ENCODE measurements at regions not wholly inside any gene's neighbourhood (a gene's known extent, or its start where the extent isn't known, plus 50 kb on each side); places are given as distances from the start of the nearest gene placed in this dataset.

DNA sequence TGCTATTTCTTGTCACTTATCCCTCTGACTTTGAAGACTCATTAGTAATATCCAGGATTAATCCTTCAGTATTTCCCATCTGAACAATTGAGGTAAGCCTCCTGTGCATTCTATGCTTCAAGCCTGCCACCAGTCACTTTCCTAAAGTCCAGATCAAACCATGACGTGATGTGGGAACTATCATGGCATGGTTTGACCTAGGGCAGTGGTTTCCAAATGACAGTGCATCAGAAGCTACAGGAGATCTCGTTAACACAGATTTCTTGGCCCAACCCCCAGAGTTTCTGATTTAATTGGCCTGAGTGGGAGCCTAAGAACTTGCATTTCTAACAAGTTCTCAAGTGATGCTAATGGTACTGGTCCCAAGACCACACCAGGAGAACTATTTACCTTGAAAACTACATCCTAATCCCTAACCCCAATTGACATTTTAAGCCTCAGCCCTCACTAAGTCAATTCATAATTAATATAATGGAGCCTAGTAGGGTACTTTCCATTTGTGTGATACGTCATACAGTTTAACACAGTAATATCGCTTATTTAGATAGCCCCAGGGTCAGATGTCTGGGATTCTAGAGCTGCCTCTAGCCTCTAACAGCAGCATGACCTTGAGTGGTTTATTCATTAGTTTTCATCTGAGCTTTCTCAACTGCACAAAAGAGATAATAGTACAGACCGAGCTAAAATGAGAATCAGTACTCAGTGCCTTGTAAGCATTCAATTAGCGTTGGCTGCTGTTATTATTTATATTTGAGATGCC is 907.6 kb downstream of the TFAP2A start:
- no peak for DNase-seq

DNA sequence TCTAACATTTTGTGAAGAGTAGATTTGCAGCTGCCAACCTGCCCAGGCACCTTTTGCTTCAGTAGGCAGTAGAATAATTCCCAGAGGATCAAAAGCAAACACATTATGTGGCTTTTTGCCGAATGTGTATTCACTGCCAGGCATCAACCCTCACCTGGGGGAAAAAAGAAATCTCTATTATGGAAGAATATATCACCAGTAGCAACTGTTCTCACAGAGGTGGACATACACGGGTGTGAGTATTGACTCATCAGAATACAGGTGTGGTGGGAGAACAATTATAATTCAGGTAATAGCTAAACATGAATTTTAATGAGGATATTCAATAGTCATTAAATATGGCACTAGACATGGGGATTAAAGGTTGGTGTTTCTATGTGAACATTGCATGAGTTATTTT is 910.7 kb downstream of the TFAP2A start:
- DNase-seq: no peak

DNA sequence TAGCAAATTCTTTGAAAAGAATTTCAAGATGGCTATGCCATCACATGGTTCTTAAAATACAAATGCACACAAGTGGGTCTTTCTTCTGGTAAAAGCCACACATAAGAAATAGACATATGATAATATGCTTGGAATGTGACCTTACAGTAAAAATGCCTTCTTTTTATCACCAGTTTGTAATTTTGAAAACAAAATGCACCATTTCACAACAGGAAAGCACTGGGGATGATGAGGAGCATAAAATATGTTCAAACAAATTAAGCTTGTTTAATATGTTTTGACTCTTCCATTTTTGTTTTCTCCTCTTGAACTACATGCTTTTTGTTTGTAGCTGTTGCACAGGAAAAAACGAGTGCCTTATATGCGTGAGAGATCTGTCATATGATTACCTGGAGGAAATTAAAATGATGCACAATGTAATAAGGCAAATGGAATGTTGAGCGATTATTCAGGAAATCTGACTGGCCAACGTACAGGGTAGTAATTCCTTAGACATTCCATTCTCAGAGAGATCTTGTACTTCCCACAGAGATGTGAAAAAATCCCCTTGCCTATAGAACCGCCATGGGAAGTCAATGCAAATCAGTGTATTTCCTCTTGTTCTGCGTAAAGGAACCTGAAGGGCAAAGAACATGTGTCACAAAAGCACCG is 911.6 kb downstream of the TFAP2A start:
- no peak for DNase-seq

DNA sequence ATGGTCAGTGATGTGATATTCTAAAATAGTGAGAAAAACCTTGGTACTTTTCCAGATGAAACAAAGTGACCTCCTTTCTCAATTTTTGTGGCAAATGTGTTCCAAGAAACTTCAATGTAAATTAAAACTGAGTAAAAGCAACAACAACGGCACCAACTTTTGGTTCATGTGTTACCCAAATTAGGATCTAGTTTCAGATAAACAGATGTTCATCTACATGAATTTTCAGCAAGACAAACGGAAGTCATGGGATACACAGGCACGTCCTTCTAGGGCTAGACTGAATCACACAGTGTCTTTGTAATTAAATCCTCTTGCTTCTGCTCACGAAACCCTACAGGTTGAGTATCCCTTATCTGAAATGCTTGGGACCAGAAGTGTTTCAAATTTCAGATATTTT is 915.2 kb downstream of the TFAP2A start:
- DNase-seq: no peak

DNA sequence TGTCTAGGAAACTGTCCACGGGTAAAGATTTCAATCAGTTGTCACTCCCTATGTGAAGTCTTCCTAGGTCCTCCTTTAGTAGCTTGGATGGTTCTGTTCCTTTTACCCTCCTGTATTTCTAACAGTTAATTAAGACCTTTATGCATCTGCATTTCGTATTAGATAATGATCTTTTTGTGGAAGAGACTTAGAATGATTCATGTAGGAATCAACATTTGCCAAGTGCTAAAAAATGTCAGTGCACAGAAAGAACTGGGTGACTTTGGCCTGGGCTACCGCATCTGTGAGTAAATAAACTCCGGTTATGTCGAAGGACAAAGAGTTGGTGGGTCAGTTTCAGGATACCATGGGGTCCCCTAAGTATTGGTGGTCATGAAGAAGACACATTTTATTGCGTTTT is 918.0 kb downstream of the TFAP2A start:
- no peak for DNase-seq

DNA sequence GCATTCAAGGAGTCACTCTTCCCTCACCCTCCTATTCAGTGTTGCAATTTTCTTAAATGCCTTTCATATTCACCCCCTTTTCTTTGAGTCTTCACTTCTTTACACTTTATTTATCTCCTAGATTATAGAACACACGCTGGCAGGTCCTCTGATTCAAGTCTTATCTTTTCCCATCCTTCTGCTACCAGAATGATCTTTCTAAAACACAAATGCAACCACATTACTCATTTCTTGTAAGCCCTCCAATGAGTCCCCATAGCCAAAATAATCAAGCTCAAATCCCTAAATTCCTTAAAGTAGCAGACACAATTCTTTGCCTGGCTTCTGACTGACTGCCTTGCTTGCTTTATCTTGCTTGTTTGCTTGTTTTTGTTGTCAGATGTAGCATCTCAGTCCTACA is 920.0 kb downstream of the TFAP2A start:
- no peak for DNase-seq

DNA sequence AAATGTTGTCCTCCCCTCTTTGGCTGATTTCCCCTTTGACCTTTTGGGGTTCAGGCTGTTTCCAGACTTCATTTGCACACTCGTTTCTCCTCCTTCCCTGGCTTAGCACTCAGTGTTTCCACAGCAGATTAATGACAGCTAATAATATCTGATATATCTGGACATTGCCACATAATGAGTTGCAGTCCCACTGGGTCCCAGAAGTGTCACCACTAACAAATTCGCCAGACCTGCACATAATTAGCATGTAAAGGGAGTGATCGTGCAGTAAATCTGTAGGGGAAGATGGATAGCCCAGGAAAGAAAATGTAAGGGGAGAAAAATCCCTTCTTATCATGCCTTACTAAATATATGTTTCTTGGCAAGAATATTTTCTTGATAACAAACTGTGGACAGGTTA is 922.1 kb downstream of the TFAP2A start:
- DNase-seq: no peak

DNA sequence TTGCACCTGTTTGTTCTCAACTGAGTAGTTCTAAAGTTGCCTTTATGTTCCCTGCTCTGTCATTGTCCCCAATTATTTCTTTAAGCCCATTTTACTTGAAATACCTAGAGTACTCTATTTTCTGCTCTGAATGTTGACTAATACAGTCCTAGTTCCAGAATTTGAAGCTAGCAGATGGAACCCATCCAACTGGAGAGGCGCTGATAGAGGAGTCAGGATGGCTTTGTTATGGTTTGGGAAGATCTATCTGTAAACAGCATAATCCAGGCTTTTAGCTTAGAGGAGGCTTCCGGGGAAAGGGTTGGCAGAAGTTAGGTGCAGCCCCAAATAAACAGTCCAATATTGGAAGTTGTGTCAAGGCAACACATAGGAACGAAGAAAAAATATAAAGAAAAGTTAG is 927.7 kb downstream of the TFAP2A start:
- no peak for DNase-seq

DNA sequence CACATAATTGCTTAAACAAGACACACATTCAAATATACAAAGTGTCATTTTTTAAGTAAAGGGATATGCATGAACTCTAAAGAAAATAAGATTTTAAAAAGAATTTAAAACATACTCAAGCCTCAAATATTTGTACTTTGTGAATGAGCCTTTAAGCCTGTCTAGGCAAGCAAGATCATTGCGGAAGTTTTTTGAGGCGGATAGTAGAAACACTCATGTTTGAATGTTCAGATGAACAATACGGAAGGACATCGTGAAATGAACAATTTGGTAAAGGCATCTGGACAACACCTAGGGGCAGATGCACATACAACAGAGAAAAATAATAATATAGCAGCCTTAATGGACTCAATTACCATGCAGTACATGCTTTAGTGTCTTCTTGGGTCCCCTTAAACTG is 928.9 kb downstream of the TFAP2A start:
- no peak for DNase-seq

DNA sequence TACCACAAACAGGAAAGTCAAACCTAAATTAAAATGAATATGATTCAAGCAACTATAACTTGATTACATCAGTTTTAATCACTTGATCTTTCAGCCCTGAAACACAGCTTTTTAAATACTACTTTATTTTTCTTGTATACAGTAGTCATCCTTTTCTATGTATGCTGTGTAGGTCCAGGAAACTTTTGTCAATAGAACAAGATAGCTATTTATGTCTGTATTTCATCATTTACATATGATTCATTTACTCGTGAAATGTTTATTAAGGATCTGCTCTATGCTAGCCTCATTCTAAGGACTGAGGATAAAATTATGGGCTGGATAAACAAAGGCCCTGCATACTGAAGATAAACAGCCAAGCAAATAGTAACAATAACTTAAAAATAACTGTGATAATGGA is 930.2 kb downstream of the TFAP2A start:
- DNase-seq: no peak

DNA sequence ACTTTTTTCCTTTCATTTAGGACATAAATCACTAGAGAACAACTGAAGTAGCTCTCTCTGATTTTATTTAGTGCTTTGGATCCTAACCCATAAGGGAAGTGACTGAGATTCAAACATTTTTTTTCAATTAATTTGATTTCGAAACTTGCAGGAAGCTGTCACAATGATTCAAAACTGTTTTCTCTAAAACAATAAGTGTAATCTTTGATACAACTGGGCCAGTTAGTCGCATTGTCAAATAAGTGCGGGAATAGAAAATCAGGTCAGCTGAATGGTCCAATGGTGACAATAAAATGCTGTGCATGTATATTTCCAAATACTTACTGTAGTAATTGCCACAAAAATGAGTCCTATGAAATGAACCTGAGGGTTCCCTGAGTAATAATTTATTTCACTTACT is 930.8 kb downstream of the TFAP2A start:
- DNase-seq: no peak

DNA sequence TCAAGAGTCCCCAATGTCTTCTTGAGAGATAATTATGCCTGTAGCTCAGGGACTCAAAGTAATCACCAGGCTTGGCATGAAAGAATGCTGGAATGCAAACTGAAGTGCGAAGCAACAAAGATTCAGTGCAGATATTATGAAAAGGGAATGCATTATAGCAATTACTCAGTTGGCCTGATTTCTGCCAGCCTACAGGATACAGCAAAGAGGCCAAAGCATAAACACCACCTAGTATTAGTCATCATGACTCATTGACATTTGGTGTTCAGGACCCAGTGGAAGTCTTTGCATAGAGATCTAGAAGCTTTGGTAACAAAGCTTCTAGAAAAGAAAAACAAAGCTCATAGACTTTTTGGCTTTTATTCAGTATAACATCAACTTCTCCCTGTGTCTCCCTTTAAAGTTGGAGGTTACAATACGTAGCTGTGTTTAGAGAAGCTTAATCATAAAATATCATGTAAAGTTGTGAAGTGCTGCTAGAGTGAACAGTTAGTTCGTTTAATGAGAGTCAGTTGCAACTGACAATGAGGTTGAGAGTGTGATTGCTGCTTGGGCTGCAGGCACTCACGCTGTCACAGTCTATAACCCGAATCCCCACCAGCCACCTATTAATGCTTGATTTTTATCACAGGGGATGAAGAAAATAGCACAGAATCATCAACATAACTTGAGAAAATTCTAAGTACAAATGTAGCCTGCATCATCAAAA is 932.7 kb downstream of the TFAP2A start:
- DNase-seq: no peak

DNA sequence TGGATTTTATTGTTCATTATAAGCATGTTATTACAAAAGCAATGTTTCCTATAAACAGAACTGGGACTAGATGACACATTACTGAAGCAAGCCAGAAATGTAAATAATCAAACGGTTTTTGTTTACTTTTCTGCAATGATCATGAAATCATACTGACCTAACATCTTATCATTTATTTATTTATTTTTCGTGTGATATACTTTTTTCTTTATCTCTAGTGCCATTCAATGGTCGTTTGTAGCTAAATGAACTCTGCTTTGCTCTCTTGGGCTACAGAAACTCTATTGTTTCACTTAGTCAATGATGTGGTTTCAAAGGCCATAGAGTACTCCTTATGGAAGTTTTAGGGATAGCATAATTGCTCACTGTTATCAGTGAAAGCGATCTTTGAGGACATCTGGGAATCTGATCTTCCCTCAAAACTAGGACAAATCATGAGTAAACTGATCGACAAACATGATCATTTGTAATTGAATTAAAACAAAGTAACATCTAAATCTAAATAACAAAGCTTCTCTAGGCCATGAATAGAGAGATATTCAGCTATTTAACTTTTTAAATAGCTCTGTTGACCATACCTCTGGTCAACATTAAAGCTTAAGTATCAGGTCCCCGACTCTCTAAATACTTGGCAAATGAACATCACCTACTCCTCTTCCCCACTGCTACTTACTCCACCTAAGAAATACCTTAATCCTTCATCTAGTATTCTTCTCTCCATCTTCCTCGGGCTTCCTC is 933.4 kb downstream of the TFAP2A start:
- no peak for DNase-seq

DNA sequence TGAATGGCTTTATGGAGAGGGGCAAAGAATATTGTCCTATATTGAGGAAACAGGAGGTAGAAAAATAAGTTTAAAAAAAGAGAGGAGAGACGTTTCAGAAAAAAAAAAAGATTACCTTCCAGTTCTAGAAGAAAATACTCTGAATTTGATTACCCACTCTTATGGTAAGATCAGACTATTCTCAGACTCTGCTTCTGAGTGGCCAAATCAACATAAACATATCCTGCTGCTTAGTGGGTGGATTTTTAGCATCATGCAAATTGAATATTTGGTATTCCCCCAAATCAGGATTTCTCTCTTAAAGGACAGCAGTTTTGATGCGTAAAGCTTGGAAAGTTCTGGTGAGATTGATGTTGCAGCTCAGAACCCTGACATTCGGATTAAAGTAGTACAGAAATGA is 946.6 kb downstream of the TFAP2A start:
- DNase-seq: no peak

DNA sequence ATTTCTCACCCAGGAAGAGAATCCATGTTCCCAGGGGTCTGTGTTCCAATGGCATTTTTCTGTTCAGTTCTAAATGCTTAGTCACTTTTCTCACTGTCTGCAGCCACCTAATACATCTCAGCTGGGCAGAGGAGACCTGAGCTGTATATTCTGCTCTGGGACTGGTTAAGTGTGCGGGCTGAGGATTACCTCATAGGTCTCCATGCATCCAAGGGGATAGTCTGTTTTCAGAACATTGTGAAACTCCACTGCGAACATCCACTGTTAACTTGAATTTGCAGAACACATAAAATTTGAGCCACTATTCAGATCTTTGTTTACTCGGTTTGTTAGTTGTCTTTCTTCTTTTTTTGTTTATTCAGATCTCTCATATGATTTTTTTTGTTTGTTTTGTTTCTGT is 947.1 kb downstream of the TFAP2A start:
- no peak for DNase-seq

DNA sequence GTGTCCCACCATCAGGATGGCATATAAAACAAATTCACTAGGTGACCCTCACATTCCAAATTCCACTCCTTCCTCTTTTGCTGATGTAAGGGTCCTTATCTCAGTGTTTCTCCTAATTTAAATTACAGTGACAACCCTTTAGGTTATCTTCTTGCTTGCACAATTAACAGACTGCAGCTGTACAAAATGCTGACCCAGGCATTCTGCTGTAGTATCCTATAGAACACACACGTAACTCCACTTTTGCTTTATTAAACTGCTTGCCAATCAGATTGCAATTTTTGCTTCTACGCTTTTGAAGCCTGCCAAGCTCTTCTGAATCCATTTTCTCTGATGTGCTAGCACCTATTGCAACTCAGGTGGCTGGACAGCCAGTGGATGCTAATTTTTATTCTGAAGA is 950.3 kb downstream of the TFAP2A start:
- DNase-seq: no peak

DNA sequence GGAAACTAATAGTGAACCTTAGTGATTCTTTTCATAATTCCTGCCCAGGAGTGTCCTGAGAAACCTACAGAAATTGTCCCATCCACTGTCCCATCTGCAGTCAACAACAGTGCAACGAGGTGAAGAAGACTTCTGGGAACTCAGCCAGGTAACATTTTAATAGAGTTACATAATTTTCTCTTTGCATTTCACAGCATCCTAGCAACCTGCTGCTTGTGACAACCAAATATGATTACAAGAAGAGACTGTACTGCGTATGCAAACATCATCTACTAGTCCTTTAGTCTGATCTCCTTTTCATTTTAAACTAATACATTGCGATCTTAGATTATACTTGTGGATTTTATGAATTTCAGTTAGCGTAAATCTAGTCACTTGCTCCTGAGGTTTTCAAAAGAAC is 951.6 kb downstream of the TFAP2A start:
- DNase-seq: no peak

DNA sequence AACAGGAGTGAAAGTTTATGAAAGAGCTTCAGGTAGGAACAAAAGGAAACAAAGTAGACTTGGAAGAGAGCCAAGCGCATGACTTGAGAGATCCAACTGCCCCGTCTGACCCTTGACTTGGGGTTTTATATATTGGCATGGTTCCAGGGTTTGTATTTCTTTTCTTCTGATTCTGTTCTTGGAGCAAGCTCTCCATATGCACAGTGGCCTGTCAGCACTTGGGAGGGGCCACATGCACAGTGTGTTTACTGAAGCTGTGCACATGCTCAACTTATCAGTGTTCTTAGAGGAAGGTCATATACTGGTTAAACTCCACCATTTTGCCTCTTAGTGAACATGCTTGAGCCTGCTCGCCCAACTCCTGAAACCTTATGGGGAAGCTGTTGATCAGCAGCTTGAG is 953.7 kb downstream of the TFAP2A start:
- no peak for DNase-seq

DNA sequence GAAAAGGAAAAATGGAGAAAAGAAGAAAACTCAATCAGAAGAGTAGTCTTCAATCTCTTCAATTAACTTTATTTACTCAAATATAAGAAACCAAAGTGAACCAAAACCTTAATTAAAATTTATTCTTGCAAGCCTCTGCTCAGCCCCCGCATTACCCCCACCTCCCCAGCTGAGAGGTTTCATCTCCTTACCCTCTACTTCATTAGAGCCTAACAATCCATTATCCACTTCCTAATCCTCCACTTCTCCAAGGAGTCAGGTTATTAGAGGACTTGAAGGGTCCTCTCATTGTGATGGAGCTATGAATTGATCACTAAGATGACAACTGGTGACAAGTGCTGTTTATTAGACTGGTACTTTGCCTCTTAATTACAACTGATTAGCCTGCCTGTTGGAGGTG is 956.5 kb downstream of the TFAP2A start:
- DNase-seq: no peak

DNA sequence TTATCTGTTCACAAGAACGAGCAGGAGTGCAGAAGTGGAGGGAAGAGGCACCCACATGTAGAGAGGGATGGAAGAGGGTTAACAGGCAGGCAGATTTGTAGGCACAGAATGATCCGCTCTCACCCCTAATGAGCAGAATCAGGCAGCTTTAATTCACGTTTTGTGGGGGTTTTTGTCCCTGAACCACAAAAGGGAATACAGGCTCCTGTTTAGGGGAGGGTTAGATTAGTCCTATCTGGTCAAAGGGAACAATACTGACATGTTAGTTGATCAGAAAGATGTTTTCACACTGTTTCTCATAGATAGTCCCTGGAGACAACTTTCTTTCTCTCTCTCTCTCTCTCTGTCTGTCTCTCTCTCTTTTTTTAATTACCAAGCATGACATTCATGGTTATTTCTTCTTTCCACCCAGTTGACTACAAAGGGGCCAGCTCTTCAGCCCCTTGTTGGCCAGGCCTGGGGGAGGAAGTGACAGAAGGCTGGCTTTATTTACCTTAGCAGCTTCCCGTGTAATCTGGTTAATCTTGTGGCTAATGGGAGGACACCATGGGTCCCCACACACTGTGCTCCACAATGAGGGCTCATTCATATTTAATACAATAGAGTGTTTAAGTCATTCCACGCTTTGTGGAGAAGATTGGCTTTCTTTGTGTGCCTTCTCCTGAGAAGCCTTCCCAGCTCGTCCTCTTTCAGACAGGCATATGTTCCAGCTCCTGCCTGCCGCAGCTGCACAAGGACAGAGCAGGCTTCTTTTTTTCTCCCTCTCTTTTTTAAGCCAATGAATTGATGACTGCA is 958.8 kb downstream of the TFAP2A start:
- DNase-seq: no peak

DNA sequence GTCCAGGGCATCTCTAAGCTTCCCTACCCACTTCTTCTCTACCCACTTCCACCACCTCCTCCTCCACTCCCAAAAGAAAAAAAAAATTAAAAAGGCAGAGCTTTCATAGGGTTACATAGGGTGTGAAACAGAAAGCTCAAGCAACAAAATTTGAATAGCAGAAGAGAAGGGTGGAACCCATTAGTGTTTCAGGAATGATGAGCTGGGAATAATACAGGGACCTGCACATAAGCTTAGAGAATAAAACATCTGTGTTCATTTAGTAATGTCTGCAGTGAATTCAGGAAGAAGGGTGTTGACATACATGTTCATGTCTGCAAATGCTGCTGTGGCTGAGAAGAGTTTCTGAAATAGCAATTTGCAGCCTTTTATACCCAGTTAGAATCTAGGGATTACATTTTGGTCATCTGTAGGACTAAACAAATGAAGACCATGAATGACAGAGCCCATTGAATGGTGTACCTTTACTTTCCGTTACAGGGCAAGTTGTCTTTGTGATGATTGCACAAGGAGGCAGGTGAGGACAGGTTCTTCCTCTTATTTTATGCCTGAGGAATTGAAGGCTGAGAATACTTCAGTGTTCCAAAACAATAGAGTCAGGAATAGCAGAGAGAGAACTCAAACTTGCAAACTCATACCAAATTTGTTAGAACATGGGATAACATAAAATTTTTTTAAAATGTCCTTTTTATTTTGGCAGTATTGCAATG is 975.1 kb downstream of the TFAP2A start:
- DNase-seq: no peak

DNA sequence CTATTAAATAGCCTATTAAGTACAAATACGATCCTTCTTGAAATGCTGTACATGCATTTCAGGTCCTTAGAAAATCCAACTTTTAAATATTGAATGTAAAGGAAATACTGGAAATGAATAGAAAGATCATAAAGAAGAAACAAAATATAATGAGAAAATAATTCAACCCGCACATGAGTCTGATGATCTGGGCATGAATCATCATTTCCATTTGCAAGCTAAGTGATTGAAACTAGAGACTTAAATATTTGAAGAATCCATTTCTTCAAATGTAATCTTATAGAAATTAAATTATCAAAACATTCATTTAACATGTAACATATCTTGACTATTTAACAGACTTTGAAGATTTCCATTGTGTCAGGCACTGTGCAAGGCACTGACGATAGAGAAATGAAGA is 977.0 kb downstream of the TFAP2A start:
- no peak for DNase-seq

Data from stimulated activated CD4-positive, alpha-beta T cell treated with anti-CD3 and anti-CD28 coated beads, Interleukin-2, amount 100 ng/mL, for 48 hours (primary cell).